Stimulated activated CD4-positive, alpha-beta T cell treated with anti-CD3 and anti-CD28 coated beads, Interleukin-15, amount 100 ng/mL, for 1 hour (primary cell): ENCODE measurements at regions not wholly inside any gene's neighbourhood (a gene's known extent, or its start where the extent isn't known, plus 50 kb on each side); places are given as distances from the start of the nearest gene placed in this dataset.

ENCODE experiments used
- DNase-seq, 2 donors: peaks; one replicate each; pipeline ENCODE4 v3.0.0-alpha.2; 2020; ENCODE audit warnings: low read depth in 1 of 2, low spot score in 1 of 2

- no peak for DNase-seq
These were observed 439.1 kb downstream of the SHQ1 start for GRCh38 chr3:72408983-72409779.

GRCh38 chr3:72407766-72408165 is 440.5 kb downstream of the SHQ1 start:
- no peak for DNase-seq

GRCh38 chr3:72405943-72406566 is 442.2 kb downstream of the SHQ1 start:
- DNase-seq: no peak

DNA sequence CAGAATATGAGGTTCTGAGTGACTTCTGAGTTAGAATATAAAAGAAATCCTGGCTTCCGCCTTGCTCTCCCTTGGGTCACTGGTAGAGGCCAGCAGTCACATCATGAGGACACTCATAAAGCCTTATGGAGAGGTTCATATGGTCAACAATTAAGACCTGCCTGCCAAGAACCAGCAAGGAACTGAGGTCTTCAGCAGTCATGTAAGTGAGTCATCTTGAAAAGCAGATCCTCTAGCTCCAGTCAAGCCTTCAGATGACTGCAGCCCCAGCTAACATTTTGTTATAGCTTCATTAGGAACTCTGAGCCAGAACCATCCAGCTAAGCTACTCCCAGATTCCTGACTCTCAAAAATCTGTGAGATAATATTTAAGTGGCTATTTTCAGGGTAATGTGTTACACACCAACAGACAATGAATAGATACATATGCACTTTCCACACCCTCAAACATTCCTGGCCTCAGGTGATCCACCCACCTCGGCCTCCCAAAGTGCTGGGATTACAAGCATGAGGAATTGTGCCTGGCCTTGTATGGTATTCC is 447.2 kb downstream of the SHQ1 start:
- DNase-seq: no peak

DNA sequence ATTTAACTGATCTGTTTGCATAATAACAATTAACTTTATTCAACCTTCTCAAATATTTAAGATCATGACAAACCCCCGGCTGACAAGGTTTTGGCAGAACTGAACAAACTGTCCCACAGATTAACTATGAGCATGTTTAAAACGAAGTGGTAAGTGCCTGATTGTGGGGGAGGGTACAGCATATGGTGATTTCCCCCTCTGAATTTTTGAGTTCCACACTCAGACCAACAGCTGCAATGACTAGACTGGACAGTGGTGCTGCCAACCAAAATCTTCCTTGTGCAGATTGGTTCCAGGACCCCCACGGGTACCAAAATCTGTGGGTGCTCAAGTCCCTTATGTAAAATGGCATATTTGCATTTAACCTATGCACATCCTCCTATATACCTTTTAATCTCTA is 449.5 kb downstream of the SHQ1 start:
- DNase-seq: no peak

GRCh38 chr3:72397586-72397985 is 450.7 kb downstream of the SHQ1 start:
- no peak for DNase-seq

DNA sequence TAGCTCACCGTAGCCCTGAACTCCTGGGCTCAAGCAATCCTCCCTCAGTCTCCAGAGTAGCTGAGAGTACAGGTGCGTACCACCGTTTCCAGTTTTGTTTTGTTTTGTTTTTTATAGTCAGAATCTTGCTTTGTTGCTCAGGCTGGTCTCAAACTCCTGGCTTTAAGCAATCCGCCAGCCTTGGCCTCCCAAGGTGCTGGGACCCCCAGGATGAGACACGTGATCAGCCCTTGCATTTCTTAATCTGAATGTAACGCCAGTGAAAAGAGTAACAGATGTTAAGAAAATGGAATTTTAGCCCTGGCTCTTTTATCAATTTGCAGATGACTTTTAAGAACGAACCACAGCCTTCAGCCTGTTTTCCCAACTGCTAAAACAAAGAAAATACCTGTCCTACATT is 451.3 kb downstream of the SHQ1 start:
- DNase-seq: no peak

- no peak for DNase-seq
These were observed 452.4 kb downstream of the SHQ1 start for GRCh38 chr3:72395776-72396311.

DNA sequence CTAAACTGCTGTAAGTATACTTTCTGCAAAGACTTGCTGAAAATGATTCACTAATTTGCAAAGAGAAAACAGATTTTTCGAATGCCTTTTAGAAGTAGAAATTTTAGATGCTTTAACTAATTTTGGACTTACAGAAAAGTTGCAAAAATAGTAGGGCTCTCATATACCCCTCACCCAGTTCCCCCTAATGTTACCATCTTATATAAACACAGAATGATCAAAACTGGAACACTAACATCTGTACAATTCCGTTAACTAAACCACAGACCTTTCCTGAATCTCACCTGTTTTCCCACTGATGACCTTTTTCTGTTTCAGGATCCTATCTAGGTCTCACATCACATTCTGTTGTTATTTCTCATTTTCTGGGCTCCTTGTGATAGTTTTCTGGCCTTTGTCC is 454.8 kb downstream of the SHQ1 start:
- no peak for DNase-seq

GRCh38 chr3:72391659-72392058 is 456.6 kb downstream of the SHQ1 start:
- DNase-seq: no peak

DNA sequence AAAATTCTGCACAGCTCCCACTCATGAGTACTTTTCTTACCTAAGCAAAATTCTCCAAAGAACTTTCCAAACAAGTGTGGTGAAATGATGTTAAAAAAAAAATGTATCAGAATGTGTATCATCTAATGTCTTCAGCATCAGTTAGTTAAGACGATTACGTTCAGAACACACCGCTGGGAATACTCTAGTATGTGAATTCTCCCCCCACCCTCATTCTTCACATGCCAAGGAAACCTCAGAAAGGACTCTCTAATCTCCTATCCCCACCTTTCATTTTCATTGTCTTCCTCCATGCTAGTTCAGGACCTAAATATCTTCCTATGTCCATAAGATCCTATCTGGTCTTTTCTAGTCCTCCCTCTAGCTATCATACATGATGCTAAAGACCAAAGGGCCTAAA is 457.4 kb downstream of the SHQ1 start:
- DNase-seq: no peak

- DNase-seq: no peak
These were observed 459.6 kb downstream of the SHQ1 start for GRCh38 chr3:72388644-72389043.

DNA sequence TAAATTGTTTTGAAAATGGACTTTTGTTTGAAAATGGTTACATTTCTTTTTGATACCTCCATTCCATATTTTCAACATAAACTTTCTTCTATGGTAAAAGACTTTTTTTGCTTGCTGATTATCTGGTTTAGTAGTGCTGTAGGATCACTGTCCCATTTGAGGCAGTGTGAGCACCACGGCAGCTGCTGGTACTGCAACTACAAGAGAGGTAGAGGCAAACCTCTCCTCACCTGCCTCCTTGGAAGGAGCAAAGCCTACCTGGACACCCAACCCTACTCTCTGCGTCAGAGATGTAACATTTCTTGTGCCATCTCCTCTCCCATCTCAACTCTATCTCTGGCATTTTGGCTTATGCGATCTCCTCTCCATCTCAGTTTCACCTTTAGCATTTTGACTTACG is 460.1 kb downstream of the SHQ1 start:
- no peak for DNase-seq

- DNase-seq: no peak
These were observed 461.8 kb downstream of the SHQ1 start for GRCh38 chr3:72386327-72387000.

GRCh38 chr3:72385167-72385566 is 463.1 kb downstream of the SHQ1 start:
- no peak for DNase-seq

GRCh38 chr3:72384602-72385001 is 463.6 kb downstream of the SHQ1 start:
- no peak for DNase-seq

GRCh38 chr3:72383883-72384282 is 464.4 kb downstream of the SHQ1 start:
- no peak for DNase-seq

GRCh38 chr3:72383230-72383629 is 465.0 kb downstream of the SHQ1 start:
- DNase-seq: no peak

- no peak for DNase-seq
These were observed 465.8 kb downstream of the SHQ1 start for GRCh38 chr3:72382460-72382859.

- DNase-seq: no peak
These were observed 466.7 kb downstream of the SHQ1 start for GRCh38 chr3:72381584-72381983.

- DNase-seq: no peak
These were observed 467.3 kb downstream of the SHQ1 start for GRCh38 chr3:72380711-72381493.
